ENCODE measurements at regions not wholly inside any gene's neighbourhood (a gene's known extent, or its start where the extent isn't known, plus 50 kb on each side); places are given as distances from the start of the nearest gene placed in this dataset.

- Histone ChIP-seq H3K27ac (ENCODE audit: low read depth in 1 of 3, low read length in 2 of 3) (no peak overlapping the region), H3K4me1 (ENCODE audit: control insufficient read depth in 3 of 3, insufficient read depth in 2 of 3, low read depth in 1 of 3, low read length in 2 of 3) (peaks cover 0 to 7% (median 0%) of the 10 kb centered on the region in 3 donors), H3K9me3 (ENCODE audit: control insufficient read depth in 2 of 2, insufficient read depth in 1 of 2, low read depth in 1 of 2, low read length in 1 of 2) (no peaks in the 10 kb centered on the region), H3K4me3 (ENCODE audit: low read depth in 1 of 3, low read length in 3 of 3) (no peak overlapping the region), H3K36me3 (ENCODE audit: control insufficient read depth in 3 of 3, insufficient read depth in 2 of 3, low read depth in 1 of 3, low read length in 3 of 3) (no peaks in the 10 kb centered on the region), H3K27me3 (ENCODE audit: control insufficient read depth in 3 of 3, insufficient read depth in 3 of 3, low read length in 3 of 3) (no peaks in the 10 kb centered on the region)
- FAIRE-seq (no peak), DNase-seq (peak in 1 of 2 donors; percentile 11)
- 11 to 53% (median 33%) methylated on average over 3 of the region's 3 CpGs for WGBS, 3 donors
These were observed 713.0 kb upstream of the LRRC4C start for GRCh38 chr11:42172441-42172840.

GRCh38 chr11:42175203-42175602, 715.8 kb upstream of the LRRC4C start:
- Histone ChIP-seq H3K9me3 (ENCODE audit: control insufficient read depth in 2 of 2, insufficient read depth in 1 of 2, low read depth in 1 of 2, low read length in 1 of 2) (no peaks in the 10 kb centered on the region), H3K27me3 (ENCODE audit: control insufficient read depth in 3 of 3, insufficient read depth in 3 of 3, low read length in 3 of 3) (no peaks in the 10 kb centered on the region), H3K27ac (ENCODE audit: low read depth in 1 of 3, low read length in 2 of 3) (no peak overlapping the region), H3K4me3 (ENCODE audit: low read depth in 1 of 3, low read length in 3 of 3) (no peak overlapping the region), H3K36me3 (ENCODE audit: control insufficient read depth in 3 of 3, insufficient read depth in 2 of 3, low read depth in 1 of 3, low read length in 3 of 3) (no peaks in the 10 kb centered on the region), H3K4me1 (ENCODE audit: control insufficient read depth in 3 of 3, insufficient read depth in 2 of 3, low read depth in 1 of 3, low read length in 2 of 3) (peaks cover 0 to 6% (median 0%) of the 10 kb centered on the region in 3 donors)
- 64 to 86% (median 80%) methylated on average over 1 of the region's 1 CpG for WGBS, 3 donors
- DNase-seq, result no peak
- no peak for FAIRE-seq

- no peak for FAIRE-seq
- Histone ChIP-seq H3K36me3 (ENCODE audit: control insufficient read depth in 3 of 3, insufficient read depth in 2 of 3, low read depth in 1 of 3, low read length in 3 of 3) (no peaks in the 10 kb centered on the region), H3K9me3 (ENCODE audit: control insufficient read depth in 2 of 2, insufficient read depth in 1 of 2, low read depth in 1 of 2, low read length in 1 of 2) (no peaks in the 10 kb centered on the region), H3K27ac (ENCODE audit: low read depth in 1 of 3, low read length in 2 of 3) (no peak overlapping the region), H3K4me3 (ENCODE audit: low read depth in 1 of 3, low read length in 3 of 3) (no peak overlapping the region), H3K27me3 (ENCODE audit: control insufficient read depth in 3 of 3, insufficient read depth in 3 of 3, low read length in 3 of 3) (no peaks in the 10 kb centered on the region), H3K4me1 (ENCODE audit: control insufficient read depth in 3 of 3, insufficient read depth in 2 of 3, low read depth in 1 of 3, low read length in 2 of 3) (no peaks in the 10 kb centered on the region)
- 65 to 83% (median 75%) methylated on average over 2 of the region's 2 CpGs for WGBS, 3 donors
- DNase-seq, result no peak
These were observed 719.8 kb upstream of the LRRC4C start for GRCh38 chr11:42179216-42179615.

- WGBS, 3 donors, result 42 to 53% (median 47%) methylated on average over 3 of the region's 3 CpGs
- no peak for FAIRE-seq
- no peak for DNase-seq
- no peak overlapping the region for H3K27ac ChIP-seq (ENCODE audit: low read depth in 1 of 3, low read length in 2 of 3)
- H3K4me3 ChIP-seq (ENCODE audit: low read depth in 1 of 3, low read length in 3 of 3), result no peak overlapping the region
- H3K9me3 ChIP-seq (ENCODE audit: control insufficient read depth in 2 of 2, insufficient read depth in 1 of 2, low read depth in 1 of 2, low read length in 1 of 2), result no peaks in the 10 kb centered on the region
- no peaks in the 10 kb centered on the region for H3K27me3 ChIP-seq (ENCODE audit: control insufficient read depth in 3 of 3, insufficient read depth in 3 of 3, low read length in 3 of 3)
- no peaks in the 10 kb centered on the region for H3K36me3 ChIP-seq (ENCODE audit: control insufficient read depth in 3 of 3, insufficient read depth in 2 of 3, low read depth in 1 of 3, low read length in 3 of 3)
- no peaks in the 10 kb centered on the region for H3K4me1 ChIP-seq (ENCODE audit: control insufficient read depth in 3 of 3, insufficient read depth in 2 of 3, low read depth in 1 of 3, low read length in 2 of 3)
These were observed 736.0 kb upstream of the LRRC4C start for GRCh38 chr11:42195289-42196013.

GRCh38 chr11:42200311-42200710, 740.9 kb upstream of the LRRC4C start:
- Histone ChIP-seq H3K36me3 (ENCODE audit: control insufficient read depth in 3 of 3, insufficient read depth in 2 of 3, low read depth in 1 of 3, low read length in 3 of 3) (no peaks in the 10 kb centered on the region), H3K4me1 (ENCODE audit: control insufficient read depth in 3 of 3, insufficient read depth in 2 of 3, low read depth in 1 of 3, low read length in 2 of 3) (no peaks in the 10 kb centered on the region), H3K27me3 (ENCODE audit: control insufficient read depth in 3 of 3, insufficient read depth in 3 of 3, low read length in 3 of 3) (no peaks in the 10 kb centered on the region), H3K27ac (ENCODE audit: low read depth in 1 of 3, low read length in 2 of 3) (no peak overlapping the region), H3K4me3 (ENCODE audit: low read depth in 1 of 3, low read length in 3 of 3) (no peak overlapping the region), H3K9me3 (ENCODE audit: control insufficient read depth in 2 of 2, insufficient read depth in 1 of 2, low read depth in 1 of 2, low read length in 1 of 2) (peaks cover 0 to 4% of the 10 kb centered on the region in 2 donors)
- no peak for FAIRE-seq
- WGBS, 3 donors, result 59 to 91% (median 79%) methylated on average over 6 of the region's 6 CpGs
- no peak for DNase-seq

- H3K36me3 ChIP-seq (ENCODE audit: control insufficient read depth in 3 of 3, insufficient read depth in 2 of 3, low read depth in 1 of 3, low read length in 3 of 3), result no peaks in the 10 kb centered on the region
- H3K9me3 ChIP-seq (ENCODE audit: control insufficient read depth in 2 of 2, insufficient read depth in 1 of 2, low read depth in 1 of 2, low read length in 1 of 2), result peaks cover 0 to 13% of the 10 kb centered on the region in 2 donors
- no peak overlapping the region for H3K27ac ChIP-seq (ENCODE audit: low read depth in 1 of 3, low read length in 2 of 3)
- no peak for DNase-seq
- no peak overlapping the region for H3K4me3 ChIP-seq (ENCODE audit: low read depth in 1 of 3, low read length in 3 of 3)
- H3K4me1 ChIP-seq (ENCODE audit: control insufficient read depth in 3 of 3, insufficient read depth in 2 of 3, low read depth in 1 of 3, low read length in 2 of 3), result peaks cover 0 to 4% (median 0%) of the 10 kb centered on the region in 3 donors
- no peak for FAIRE-seq
- H3K27me3 ChIP-seq (ENCODE audit: control insufficient read depth in 3 of 3, insufficient read depth in 3 of 3, low read length in 3 of 3), result no peaks in the 10 kb centered on the region
- WGBS, 3 donors, result 82 to 89% (median 82%) methylated on average over 6 of the region's 6 CpGs
These were observed 742.2 kb upstream of the LRRC4C start for GRCh38 chr11:42201603-42202148.

- 12 to 48% (median 14%) methylated on average over 1 of the region's 1 CpG for WGBS, 3 donors
- H3K27ac ChIP-seq (ENCODE audit: low read depth in 1 of 3, low read length in 2 of 3), result no peak overlapping the region
- H3K4me3 ChIP-seq (ENCODE audit: low read depth in 1 of 3, low read length in 3 of 3), result no peak overlapping the region
- peaks cover 0 to 13% of the 10 kb centered on the region in 2 donors for H3K9me3 ChIP-seq (ENCODE audit: control insufficient read depth in 2 of 2, insufficient read depth in 1 of 2, low read depth in 1 of 2, low read length in 1 of 2)
- H3K27me3 ChIP-seq (ENCODE audit: control insufficient read depth in 3 of 3, insufficient read depth in 3 of 3, low read length in 3 of 3), result no peaks in the 10 kb centered on the region
- H3K4me1 ChIP-seq (ENCODE audit: control insufficient read depth in 3 of 3, insufficient read depth in 2 of 3, low read depth in 1 of 3, low read length in 2 of 3), result peaks cover 0 to 4% (median 0%) of the 10 kb centered on the region in 3 donors
- FAIRE-seq (no peak), DNase-seq (peak; percentile 53 to 73)
- H3K36me3 ChIP-seq (ENCODE audit: control insufficient read depth in 3 of 3, insufficient read depth in 2 of 3, low read depth in 1 of 3, low read length in 3 of 3), result no peaks in the 10 kb centered on the region
These were observed 746.1 kb upstream of the LRRC4C start for GRCh38 chr11:42205518-42205917.

GRCh38 chr11:42225664-42226063, 766.2 kb upstream of the LRRC4C start:
- Histone ChIP-seq H3K4me1 (ENCODE audit: control insufficient read depth in 3 of 3, insufficient read depth in 2 of 3, low read depth in 1 of 3, low read length in 2 of 3) (no peaks in the 10 kb centered on the region), H3K36me3 (ENCODE audit: control insufficient read depth in 3 of 3, insufficient read depth in 2 of 3, low read depth in 1 of 3, low read length in 3 of 3) (no peaks in the 10 kb centered on the region), H3K27ac (ENCODE audit: low read depth in 1 of 3, low read length in 2 of 3) (no peak overlapping the region), H3K9me3 (ENCODE audit: control insufficient read depth in 2 of 2, insufficient read depth in 1 of 2, low read depth in 1 of 2, low read length in 1 of 2) (no peaks in the 10 kb centered on the region), H3K27me3 (ENCODE audit: control insufficient read depth in 3 of 3, insufficient read depth in 3 of 3, low read length in 3 of 3) (no peaks in the 10 kb centered on the region), H3K4me3 (ENCODE audit: low read depth in 1 of 3, low read length in 3 of 3) (no peak overlapping the region)
- no peak for FAIRE-seq
- no peak for DNase-seq

- 67 to 81% (median 72%) methylated on average over 5 of the region's 5 CpGs for WGBS, 3 donors
- peaks cover 0 to 2% (median 0%) of the 10 kb centered on the region in 3 donors for H3K27me3 ChIP-seq (ENCODE audit: control insufficient read depth in 3 of 3, insufficient read depth in 3 of 3, low read length in 3 of 3)
- H3K36me3 ChIP-seq (ENCODE audit: control insufficient read depth in 3 of 3, insufficient read depth in 2 of 3, low read depth in 1 of 3, low read length in 3 of 3), result no peaks in the 10 kb centered on the region
- H3K4me1 ChIP-seq (ENCODE audit: control insufficient read depth in 3 of 3, insufficient read depth in 2 of 3, low read depth in 1 of 3, low read length in 2 of 3), result no peaks in the 10 kb centered on the region
- FAIRE-seq (no peak), DNase-seq (no peak)
- H3K27ac ChIP-seq (ENCODE audit: low read depth in 1 of 3, low read length in 2 of 3), result no peak overlapping the region
- H3K9me3 ChIP-seq (ENCODE audit: control insufficient read depth in 2 of 2, insufficient read depth in 1 of 2, low read depth in 1 of 2, low read length in 1 of 2), result no peaks in the 10 kb centered on the region
- H3K4me3 ChIP-seq (ENCODE audit: low read depth in 1 of 3, low read length in 3 of 3), result no peak overlapping the region
These were observed 773.2 kb upstream of the LRRC4C start for GRCh38 chr11:42232673-42233072.
